Suprapubic skin (tissue), 4 donors: ENCODE measurements at regions not wholly inside any gene's neighbourhood (a gene's known extent, or its start where the extent isn't known, plus 50 kb on each side); places are given as distances from the start of the nearest gene placed in this dataset.

Experiments
- CTCF ChIP-seq, 2 donors: fragments of 200-600 bp in 1 of 2; fragments of 450-650 bp in 1 of 2; sonication (generic) in 1 of 2; IDR thresholded peaks; one replicate each; pipeline ENCODE4 v1.5.1; 2016 to 2019; ENCODE audit warnings: antibody characterized with exemption in 2 of 2, mild to moderate bottlenecking in 1 of 2, moderate library complexity in 1 of 2
- EP300 ChIP-seq: sonication (generic); formaldehyde crosslinking; IDR thresholded peaks from one replicate; pipeline ENCODE4 v1.6.1; 2017; ENCODE audit warnings: antibody characterized with exemption
- POLR2AphosphoS5 ChIP-seq, 3 donors: sonication (generic); formaldehyde crosslinking; IDR thresholded peaks; one replicate each; pipeline ENCODE4 v1.6.1; 2017; ENCODE audit warnings: antibody characterized with exemption in 3 of 3

GRCh38 chr5:163880302-163880701, 374.9 kb downstream of the MAT2B start:
- TF ChIP-seq CTCF (IDR thresholded peaks at IDR 0.05) (no peak), POLR2AphosphoS5 (IDR thresholded peaks at IDR 0.05) (no peak), EP300 (no peak)
